Osteoblast (primary cell): ENCODE measurements at regions not wholly inside any gene's neighbourhood (a gene's known extent, or its start where the extent isn't known, plus 50 kb on each side); places are given as distances from the start of the nearest gene placed in this dataset.
"Not testable (repeated sequence)": the region's sequence is repeated elsewhere in the genome, so short reads cannot be mapped to it uniquely, and the experiment has no call there.

Experiments used
- DNase-seq: peaks from one replicate; pipeline ENCODE4 v3.0.0; 2011; ENCODE audit warnings: low spot score, mixed read lengths; ENCODE audit not compliant: insufficient read length; ENCODE audit errors: missing footprints
- H2AFZ ChIP-seq: 2 replicates; pipeline ENCODE4 v1.6.0; 2011; ENCODE audit warnings: mild to moderate bottlenecking, low read length
- H3K27ac ChIP-seq: 2 replicates; pipeline ENCODE4 v1.5.1; 2011; ENCODE audit warnings: mild to moderate bottlenecking, low read depth, low read length, moderate library complexity
- H3K27me3 ChIP-seq: 2 replicates; pipeline ENCODE4 v1.6.0; 2012; ENCODE audit warnings: mild to moderate bottlenecking, control low read depth, inconsistent platforms, low read length, moderate library complexity; ENCODE audit not compliant: insufficient read depth
- H3K36me3 ChIP-seq: 2 replicates; pipeline ENCODE4 v1.5.1; 2011; ENCODE audit warnings: mild to moderate bottlenecking, low read length, control low read depth, moderate library complexity; ENCODE audit not compliant: insufficient read depth
- H3K4me1 ChIP-seq: 2 replicates; pipeline ENCODE4 v1.5.1; 2011; ENCODE audit warnings: mild to moderate bottlenecking, low read length, control low read depth, moderate library complexity; ENCODE audit not compliant: insufficient read depth
- H3K4me2 ChIP-seq: 2 replicates; pipeline ENCODE4 v1.6.0; 2011; ENCODE audit warnings: mild to moderate bottlenecking, low read length; ENCODE audit not compliant: insufficient read depth
- H3K4me3 ChIP-seq: fragments of 200-600 bp; sonication (generic); 3 replicates; pipeline ENCODE4 v1.5.1; 2012; ENCODE audit warnings: mild to moderate bottlenecking, low read length, inconsistent platforms; ENCODE audit not compliant: insufficient read depth
- H3K79me2 ChIP-seq: 2 replicates; pipeline ENCODE4 v1.6.0; 2012; ENCODE audit warnings: mild to moderate bottlenecking, low read length, control low read depth, inconsistent platforms; ENCODE audit not compliant: insufficient read depth
- H3K9me3 ChIP-seq: 2 replicates; pipeline ENCODE4 v1.5.1; 2011; ENCODE audit warnings: low read depth, low read length, control low read depth
- H4K20me1 ChIP-seq: 2 replicates; pipeline ENCODE4 v1.6.0; 2012; ENCODE audit warnings: mild to moderate bottlenecking, low read length, control low read depth; ENCODE audit not compliant: insufficient read depth
- CTCF ChIP-seq: IDR thresholded peaks from 2 replicates; pipeline ENCODE4 v1.5.1; 2011; ENCODE audit warnings: mild to moderate bottlenecking, low read depth, low read length, moderate library complexity; ENCODE audit errors: extremely low read depth

- Histone ChIP-seq H3K4me1 (no peaks in the 10 kb centered on the region), H3K4me3 (no peak overlapping the region), H3K27ac (no peak overlapping the region), H3K27me3 (no peaks in the 10 kb centered on the region), H3K79me2 (no peaks in the 10 kb centered on the region), H3K9me3 (no peaks in the 10 kb centered on the region), H3K36me3 (no peaks in the 10 kb centered on the region), H3K4me2 (no peak overlapping the region), H4K20me1 (no peaks in the 10 kb centered on the region), H2AFZ (no peak overlapping the region)
- DNase-seq: no peak
- TF ChIP-seq CTCF: no peak
Observed at GRCh38 chr5:124825983-124826337, 79.5 kb upstream of the ZNF608 start.

GRCh38 chr5:124828731-124829234 is 82.3 kb upstream of the ZNF608 start:
- H3K9me3 ChIP-seq: no peaks in the 10 kb centered on the region
- TF ChIP-seq CTCF: no peak
- H2AFZ ChIP-seq: no peak overlapping the region
- no peaks in the 10 kb centered on the region for H3K36me3 ChIP-seq
- H3K27me3 ChIP-seq: no peaks in the 10 kb centered on the region
- H3K4me3 ChIP-seq: no peak overlapping the region
- no peak for DNase-seq
- no peaks in the 10 kb centered on the region for H4K20me1 ChIP-seq
- H3K4me1 ChIP-seq: no peaks in the 10 kb centered on the region
- H3K27ac ChIP-seq: no peak overlapping the region
- no peak overlapping the region for H3K4me2 ChIP-seq
- H3K79me2 ChIP-seq: no peaks in the 10 kb centered on the region

- no peak overlapping the region for H3K4me3 ChIP-seq
- H3K27me3 ChIP-seq: no peaks in the 10 kb centered on the region
- DNase-seq: no peak
- no peak overlapping the region for H3K4me2 ChIP-seq
- no peaks in the 10 kb centered on the region for H3K9me3 ChIP-seq
- no peak overlapping the region for H3K27ac ChIP-seq
- no peaks in the 10 kb centered on the region for H3K4me1 ChIP-seq
- H2AFZ ChIP-seq: no peak overlapping the region
- no peaks in the 10 kb centered on the region for H3K36me3 ChIP-seq
- TF ChIP-seq CTCF: no peak
- no peaks in the 10 kb centered on the region for H4K20me1 ChIP-seq
- no peaks in the 10 kb centered on the region for H3K79me2 ChIP-seq
Observed at GRCh38 chr5:124831687-124832240, 85.3 kb upstream of the ZNF608 start.

GRCh38 chr5:124832510-124832909 is 86.1 kb upstream of the ZNF608 start:
- DNase-seq: no peak
- H4K20me1 ChIP-seq: no peaks in the 10 kb centered on the region
- no peak for TF ChIP-seq CTCF
- no peaks in the 10 kb centered on the region for H3K9me3 ChIP-seq
- no peaks in the 10 kb centered on the region for H3K36me3 ChIP-seq
- no peaks in the 10 kb centered on the region for H3K27me3 ChIP-seq
- no peak overlapping the region for H2AFZ ChIP-seq
- no peaks in the 10 kb centered on the region for H3K4me1 ChIP-seq
- no peak overlapping the region for H3K27ac ChIP-seq
- H3K79me2 ChIP-seq: no peaks in the 10 kb centered on the region
- no peak overlapping the region for H3K4me2 ChIP-seq
- no peak overlapping the region for H3K4me3 ChIP-seq

GRCh38 chr5:124836314-124836713 is 89.9 kb upstream of the ZNF608 start:
- H4K20me1 ChIP-seq, H2AFZ ChIP-seq, H3K27me3 ChIP-seq, H3K36me3 ChIP-seq, DNase-seq, H3K79me2 ChIP-seq, H3K9me3 ChIP-seq, H3K27ac ChIP-seq, H3K4me2 ChIP-seq, H3K4me1 ChIP-seq, H3K4me3 ChIP-seq: not testable (repeated sequence)
